ENCODE measurements at regions not wholly inside any gene's neighbourhood (a gene's known extent, or its start where the extent isn't known, plus 50 kb on each side); places are given as distances from the start of the nearest gene placed in this dataset.

DNA sequence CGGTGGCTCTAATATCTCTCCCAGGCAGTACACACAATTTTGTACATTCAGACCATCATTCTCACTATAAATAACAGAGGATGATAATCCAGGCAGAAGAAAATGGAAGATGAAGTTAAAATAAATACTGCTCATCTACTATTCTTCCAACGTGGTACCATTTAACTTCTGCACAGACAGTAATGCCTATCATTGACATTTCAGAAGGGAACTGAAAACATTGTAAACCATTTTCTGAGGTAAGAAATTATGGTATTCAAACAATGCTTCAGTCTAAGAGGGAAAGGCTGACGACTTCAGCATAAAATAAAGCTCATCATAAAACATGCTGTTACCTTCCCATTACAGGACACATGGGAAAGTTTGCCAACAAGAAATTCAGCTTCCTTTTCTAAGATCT lies 814.4 kb downstream of the NR4A2 start:
- DNase-seq (ENCODE audit: low read depth) (no peak), FAIRE-seq (no peak)
- no peaks in the 10 kb centered on the region for H4K20me1 ChIP-seq (ENCODE audit: insufficient read depth, low read length)
- H3K9ac ChIP-seq (ENCODE audit: low read length): no peak overlapping the region
- H3K27me3 ChIP-seq (ENCODE audit: insufficient read depth, low read length): no peaks in the 10 kb centered on the region
- H3K4me1 ChIP-seq (ENCODE audit: insufficient read depth, low read length): no peaks in the 10 kb centered on the region
- no peak overlapping the region for H3K27ac ChIP-seq (ENCODE audit: low read depth, low read length)
- H3K79me2 ChIP-seq (ENCODE audit: insufficient read depth, low read length): no peaks in the 10 kb centered on the region
- H2AFZ ChIP-seq (ENCODE audit: low read depth, low read length): no peak overlapping the region
- H3K36me3 ChIP-seq (ENCODE audit: insufficient read depth, low read length): no peaks in the 10 kb centered on the region
- Mint-ChIP-seq H3K27me3 (ENCODE audit: low read depth, unreplicated experiment) (no peaks in the 10 kb centered on the region), H3K36me3 (ENCODE audit: low read depth, unreplicated experiment) (no peaks in the 10 kb centered on the region), H3K9me3 (ENCODE audit: unreplicated experiment) (no peaks in the 10 kb centered on the region), H3K27ac (ENCODE audit: unreplicated experiment) (no peak overlapping the region), H3K4me3 (ENCODE audit: unreplicated experiment) (no peak overlapping the region), H3K4me1 (ENCODE audit: low read depth, unreplicated experiment) (no peaks in the 10 kb centered on the region)
- H3K4me2 ChIP-seq (ENCODE audit: low read length): no peak overlapping the region
- no peak for TF ChIP-seq EZH2 (IDR thresholded peaks at IDR 0.05; ENCODE audit: insufficient read depth, low read length)
- TF ChIP-seq, protein P1, sequence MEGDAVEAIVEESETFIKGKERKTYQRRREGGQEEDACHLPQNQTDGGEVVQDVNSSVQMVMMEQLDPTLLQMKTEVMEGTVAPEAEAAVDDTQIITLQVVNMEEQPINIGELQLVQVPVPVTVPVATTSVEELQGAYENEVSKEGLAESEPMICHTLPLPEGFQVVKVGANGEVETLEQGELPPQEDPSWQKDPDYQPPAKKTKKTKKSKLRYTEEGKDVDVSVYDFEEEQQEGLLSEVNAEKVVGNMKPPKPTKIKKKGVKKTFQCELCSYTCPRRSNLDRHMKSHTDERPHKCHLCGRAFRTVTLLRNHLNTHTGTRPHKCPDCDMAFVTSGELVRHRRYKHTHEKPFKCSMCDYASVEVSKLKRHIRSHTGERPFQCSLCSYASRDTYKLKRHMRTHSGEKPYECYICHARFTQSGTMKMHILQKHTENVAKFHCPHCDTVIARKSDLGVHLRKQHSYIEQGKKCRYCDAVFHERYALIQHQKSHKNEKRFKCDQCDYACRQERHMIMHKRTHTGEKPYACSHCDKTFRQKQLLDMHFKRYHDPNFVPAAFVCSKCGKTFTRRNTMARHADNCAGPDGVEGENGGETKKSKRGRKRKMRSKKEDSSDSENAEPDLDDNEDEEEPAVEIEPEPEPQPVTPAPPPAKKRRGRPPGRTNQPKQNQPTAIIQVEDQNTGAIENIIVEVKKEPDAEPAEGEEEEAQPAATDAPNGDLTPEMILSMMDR (IDR thresholded peaks at IDR 0.05; ENCODE audit: insufficient read depth, low read depth, low read length): no peak
- no peak overlapping the region for H3K4me3 ChIP-seq (ENCODE audit: insufficient read depth, low read depth, low read length)
- H3K9me3 ChIP-seq (ENCODE audit: insufficient read depth, low read depth, low read length): no peaks in the 10 kb centered on the region

DNA sequence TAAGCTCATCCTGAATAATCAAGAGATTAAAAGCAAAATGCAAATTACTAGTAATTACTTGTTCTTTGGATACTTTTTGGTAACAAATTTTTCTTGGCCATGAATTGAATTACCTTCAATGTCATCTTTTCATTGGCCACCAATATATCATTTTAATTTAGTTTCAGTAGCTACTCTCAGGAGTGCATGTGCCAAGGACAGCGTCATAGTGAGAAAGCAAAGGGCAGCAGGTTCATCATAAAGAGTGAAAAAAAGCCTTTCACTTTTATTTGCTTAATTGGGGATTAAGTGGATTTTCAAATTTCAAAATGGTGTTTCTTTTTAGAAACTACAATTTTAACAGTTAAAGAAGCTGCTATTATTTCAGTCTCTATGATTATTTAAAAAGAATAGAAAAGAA lies 815.2 kb downstream of the NR4A2 start:
- Mint-ChIP-seq H3K4me1 (ENCODE audit: low read depth, unreplicated experiment) (no peaks in the 10 kb centered on the region), H3K27ac (ENCODE audit: unreplicated experiment) (no peak overlapping the region), H3K4me3 (ENCODE audit: unreplicated experiment) (no peak overlapping the region), H3K36me3 (ENCODE audit: low read depth, unreplicated experiment) (no peaks in the 10 kb centered on the region), H3K27me3 (ENCODE audit: low read depth, unreplicated experiment) (no peaks in the 10 kb centered on the region), H3K9me3 (ENCODE audit: unreplicated experiment) (no peaks in the 10 kb centered on the region)
- H3K27me3 ChIP-seq (ENCODE audit: insufficient read depth, low read length): no peaks in the 10 kb centered on the region
- H3K4me3 ChIP-seq (ENCODE audit: insufficient read depth, low read depth, low read length): no peak overlapping the region
- H3K9me3 ChIP-seq (ENCODE audit: insufficient read depth, low read depth, low read length): no peaks in the 10 kb centered on the region
- no peaks in the 10 kb centered on the region for H4K20me1 ChIP-seq (ENCODE audit: insufficient read depth, low read length)
- no peak overlapping the region for H2AFZ ChIP-seq (ENCODE audit: low read depth, low read length)
- DNase-seq (ENCODE audit: low read depth) (no peak), FAIRE-seq (no peak)
- TF ChIP-seq EZH2 (IDR thresholded peaks at IDR 0.05; ENCODE audit: insufficient read depth, low read length): no peak
- TF ChIP-seq, protein P1 (IDR thresholded peaks at IDR 0.05; ENCODE audit: insufficient read depth, low read depth, low read length): no peak
- H3K4me1 ChIP-seq (ENCODE audit: insufficient read depth, low read length): no peaks in the 10 kb centered on the region
- H3K27ac ChIP-seq (ENCODE audit: low read depth, low read length): no peak overlapping the region
- H3K9ac ChIP-seq (ENCODE audit: low read length): no peak overlapping the region
- no peaks in the 10 kb centered on the region for H3K79me2 ChIP-seq (ENCODE audit: insufficient read depth, low read length)
- H3K4me2 ChIP-seq (ENCODE audit: low read length): no peak overlapping the region
- H3K36me3 ChIP-seq (ENCODE audit: insufficient read depth, low read length): no peaks in the 10 kb centered on the region

DNA sequence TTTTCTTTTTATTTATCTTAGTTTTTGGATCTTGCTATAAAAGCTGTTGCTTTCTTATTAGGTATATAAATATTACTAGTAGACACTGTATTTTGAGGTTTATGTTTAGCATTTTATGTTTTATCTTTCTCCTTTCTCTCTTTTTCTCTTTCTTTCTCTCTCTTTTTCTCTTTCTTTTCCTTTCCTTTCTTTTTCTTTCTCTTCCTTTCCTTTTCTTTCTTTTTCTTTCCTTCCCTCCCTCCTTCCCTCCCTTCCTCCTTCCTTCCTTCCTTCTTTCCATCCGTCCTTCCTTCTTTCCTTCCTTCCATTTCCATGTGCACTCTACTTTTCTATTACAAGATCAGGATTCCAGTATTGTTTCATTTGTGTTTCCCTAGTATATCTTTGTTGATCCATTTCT lies 814.8 kb downstream of the KCNJ3 start:
- H3K27ac ChIP-seq (ENCODE audit: low read depth, low read length): no peak overlapping the region
- no peak for FAIRE-seq
- H3K4me2 ChIP-seq (ENCODE audit: low read length): no peak overlapping the region
- no peak for DNase-seq (ENCODE audit: low read depth)
- H4K20me1 ChIP-seq (ENCODE audit: insufficient read depth, low read length): no peaks in the 10 kb centered on the region
- no peak overlapping the region for H2AFZ ChIP-seq (ENCODE audit: low read depth, low read length)
- no peaks in the 10 kb centered on the region for H3K9me3 ChIP-seq (ENCODE audit: insufficient read depth, low read depth, low read length)
- no peaks in the 10 kb centered on the region for H3K4me1 ChIP-seq (ENCODE audit: insufficient read depth, low read length)
- TF ChIP-seq EZH2 (IDR thresholded peaks at IDR 0.05; ENCODE audit: insufficient read depth, low read length): no peak
- TF ChIP-seq, protein P1 (IDR thresholded peaks at IDR 0.05; ENCODE audit: insufficient read depth, low read depth, low read length): no peak
- H3K4me3 ChIP-seq (ENCODE audit: insufficient read depth, low read depth, low read length): no peak overlapping the region
- H3K36me3 Mint-ChIP-seq (ENCODE audit: low read depth, unreplicated experiment): no peaks in the 10 kb centered on the region
- H3K4me3 Mint-ChIP-seq (ENCODE audit: unreplicated experiment): no peak overlapping the region
- H3K9ac ChIP-seq (ENCODE audit: low read length): no peak overlapping the region
- H3K4me1 Mint-ChIP-seq (ENCODE audit: low read depth, unreplicated experiment): no peaks in the 10 kb centered on the region
- H3K27me3 Mint-ChIP-seq (ENCODE audit: low read depth, unreplicated experiment): no peaks in the 10 kb centered on the region
- no peaks in the 10 kb centered on the region for H3K79me2 ChIP-seq (ENCODE audit: insufficient read depth, low read length)
- no peaks in the 10 kb centered on the region for H3K9me3 Mint-ChIP-seq (ENCODE audit: unreplicated experiment)
- no peaks in the 10 kb centered on the region for H3K36me3 ChIP-seq (ENCODE audit: insufficient read depth, low read length)
- H3K27ac Mint-ChIP-seq (ENCODE audit: unreplicated experiment): no peak overlapping the region
- H3K27me3 ChIP-seq (ENCODE audit: insufficient read depth, low read length): no peaks in the 10 kb centered on the region

Measured in astrocyte (in vitro differentiated cells and primary cell).